Epithelial cell of esophagus (primary cell): ENCODE measurements at regions not wholly inside any gene's neighbourhood (a gene's known extent, or its start where the extent isn't known, plus 50 kb on each side); places are given as distances from the start of the nearest gene placed in this dataset.
A peak's percentile ranks its signal among the peaks of the same experiment; 100 is the strongest.

Experiments used
- DNase-seq: peaks from one replicate; pipeline ENCODE4 v3.0.0; 2010; ENCODE audit warnings: low read depth
- H3K4me3 ChIP-seq: 2 replicates; pipeline ENCODE4 v1.5.1; 2011; ENCODE audit warnings: mild to moderate bottlenecking, low read length, control low read depth
- TF ChIP-seq, protein P1 (sequence below): IDR thresholded peaks from 2 replicates; pipeline ENCODE4 v1.5.1; 2011; ENCODE audit warnings: low read depth, mild to moderate bottlenecking, low read length, control low read depth, inconsistent platforms; ENCODE audit not compliant: insufficient read depth; ENCODE audit errors: missing control alignments

GRCh38 chr3:24639481-24640329 is 145.1 kb upstream of the THRB start:
- TF ChIP-seq, protein P1, sequence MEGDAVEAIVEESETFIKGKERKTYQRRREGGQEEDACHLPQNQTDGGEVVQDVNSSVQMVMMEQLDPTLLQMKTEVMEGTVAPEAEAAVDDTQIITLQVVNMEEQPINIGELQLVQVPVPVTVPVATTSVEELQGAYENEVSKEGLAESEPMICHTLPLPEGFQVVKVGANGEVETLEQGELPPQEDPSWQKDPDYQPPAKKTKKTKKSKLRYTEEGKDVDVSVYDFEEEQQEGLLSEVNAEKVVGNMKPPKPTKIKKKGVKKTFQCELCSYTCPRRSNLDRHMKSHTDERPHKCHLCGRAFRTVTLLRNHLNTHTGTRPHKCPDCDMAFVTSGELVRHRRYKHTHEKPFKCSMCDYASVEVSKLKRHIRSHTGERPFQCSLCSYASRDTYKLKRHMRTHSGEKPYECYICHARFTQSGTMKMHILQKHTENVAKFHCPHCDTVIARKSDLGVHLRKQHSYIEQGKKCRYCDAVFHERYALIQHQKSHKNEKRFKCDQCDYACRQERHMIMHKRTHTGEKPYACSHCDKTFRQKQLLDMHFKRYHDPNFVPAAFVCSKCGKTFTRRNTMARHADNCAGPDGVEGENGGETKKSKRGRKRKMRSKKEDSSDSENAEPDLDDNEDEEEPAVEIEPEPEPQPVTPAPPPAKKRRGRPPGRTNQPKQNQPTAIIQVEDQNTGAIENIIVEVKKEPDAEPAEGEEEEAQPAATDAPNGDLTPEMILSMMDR = no peak
- DNase-seq = no peak
- no peak overlapping the region for H3K4me3 ChIP-seq

DNA sequence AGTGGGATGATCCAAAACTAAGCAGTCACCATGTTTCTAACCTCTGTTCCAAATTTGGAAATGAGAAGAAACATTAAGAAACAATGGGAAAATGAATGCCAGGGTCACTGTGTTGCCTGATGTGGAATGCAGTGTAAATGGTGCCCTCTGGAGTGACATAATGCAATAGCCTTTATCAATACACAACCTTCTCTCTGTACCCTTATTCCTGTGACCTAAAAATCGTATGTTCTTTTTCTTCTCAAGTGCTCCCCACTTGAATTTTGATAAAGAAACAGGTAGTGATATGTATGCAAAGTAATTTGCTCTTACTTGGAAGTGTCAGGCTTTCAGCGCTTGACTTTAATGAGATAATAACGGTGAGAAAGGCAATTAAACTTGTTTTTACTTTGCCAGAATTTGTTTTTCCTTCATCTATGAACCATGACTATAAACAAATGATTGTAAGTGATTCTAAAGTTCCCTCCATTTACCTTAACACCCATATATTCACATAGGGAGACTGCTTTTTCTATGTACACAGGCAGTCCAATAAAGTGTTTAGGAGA is 145.8 kb upstream of the THRB start:
- peak; percentile 61 for DNase-seq
- no peak overlapping the region for H3K4me3 ChIP-seq

GRCh38 chr3:24641628-24642027 is 147.0 kb upstream of the THRB start:
- DNase-seq = no peak
- H3K4me3 ChIP-seq = no peak overlapping the region
- TF ChIP-seq, protein P1 = no peak

More for the DNA sequence above, 145.8 kb upstream of the THRB start:
- TF ChIP-seq, protein P1 = peak; percentile 70

- DNase-seq = no peak
- TF ChIP-seq, protein P1 = no peak
- no peak overlapping the region for H3K4me3 ChIP-seq
These were observed 150.4 kb upstream of the THRB start for GRCh38 chr3:24645047-24645446.

- TF ChIP-seq, protein P1 = no peak
- no peak for DNase-seq
- H3K4me3 ChIP-seq = no peak overlapping the region
These were observed 152.1 kb upstream of the THRB start for GRCh38 chr3:24646790-24647189.

DNA sequence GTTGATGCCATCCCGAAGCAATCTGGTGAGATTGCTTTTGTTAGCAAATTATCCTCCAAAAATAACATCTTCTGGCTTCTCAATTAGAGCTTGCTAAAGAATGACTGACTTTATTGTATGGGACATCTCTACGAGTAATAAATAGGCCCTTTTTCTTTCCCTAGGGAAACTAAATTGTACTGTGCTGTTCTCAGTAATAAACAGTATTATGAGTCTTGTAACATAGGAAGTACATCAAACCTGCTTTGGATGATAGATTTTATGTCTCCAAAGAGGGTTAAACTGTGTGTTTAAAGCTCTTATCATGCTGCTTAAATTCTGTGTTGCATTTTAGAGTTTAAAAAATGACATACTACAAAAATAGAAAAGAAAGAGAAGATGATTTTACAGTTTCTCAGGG is 153.4 kb upstream of the THRB start:
- no peak overlapping the region for H3K4me3 ChIP-seq
- TF ChIP-seq, protein P1 = no peak
- no peak for DNase-seq
